HepG2 (cell line): ENCODE measurements at regions not wholly inside any gene's neighbourhood (a gene's known extent, or its start where the extent isn't known, plus 50 kb on each side); places are given as distances from the start of the nearest gene placed in this dataset.

ENCODE experiments used
- AFF4 ChIP-seq: sonication (generic); formaldehyde crosslinking; IDR thresholded peaks from 2 replicates; pipeline ENCODE4 v1.4.0; 2020; ENCODE audit warnings: missing genetic modification reagents
- ATF7 ChIP-seq, 2 experiments: fragments of 450-650 bp in 1 of 2; sonication (generic) in 1 of 2; formaldehyde crosslinking in 1 of 2; IDR thresholded peaks; 2 replicates each; pipeline versions ENCODE4 v1.4.0 to v1.6.1; 2016 to 2020; ENCODE audit warnings: antibody characterized with exemption in 1 of 2, mild to moderate bottlenecking in 1 of 2, missing genetic modification reagents in 1 of 2
- CHCHD3 ChIP-seq: sonication (generic); formaldehyde crosslinking; IDR thresholded peaks from 2 replicates; pipeline ENCODE4 v1.8.0; 2022; ENCODE audit warnings: mild to moderate bottlenecking, missing genetic modification reagents, moderate library complexity
- EP300 ChIP-seq, 3 experiments: sonication (generic) in 1 of 3; formaldehyde crosslinking in 1 of 3; IDR thresholded peaks; 2 replicates each; pipeline versions ENCODE4 v1.5.1 to v1.6.1; 2011 to 2020; ENCODE audit warnings: low read depth in 2 of 3, low read length in 2 of 3, borderline replicate concordance in 1 of 3, improper control_type of control experiment in 1 of 3, mild to moderate bottlenecking in 1 of 3, missing genetic modification reagents in 1 of 3, moderate library complexity in 1 of 3
- EZH2 ChIP-seq: conservative IDR thresholded peaks from 2 replicates; pipeline ENCODE4 v1.6.1; 2012; ENCODE audit warnings: mild to moderate bottlenecking, low read depth, low read length, moderate library complexity
- RXRA ChIP-seq: sonication (generic); formaldehyde crosslinking; IDR thresholded peaks from 2 replicates; pipeline ENCODE4 v1.5.1; 2020; ENCODE audit warnings: missing genetic modification reagents
- TAF1 ChIP-seq: sonication (generic); formaldehyde crosslinking; IDR thresholded peaks from 2 replicates; pipeline ENCODE4 v1.4.0; 2020; ENCODE audit warnings: missing genetic modification reagents
- TARDBP ChIP-seq: sonication (generic); formaldehyde crosslinking; IDR thresholded peaks from 2 replicates; pipeline ENCODE4 v1.8.0; 2022; ENCODE audit warnings: mild to moderate bottlenecking, missing genetic modification reagents
- ZNF24 ChIP-seq: fragments of 450-650 bp; IDR thresholded peaks from 2 replicates; pipeline ENCODE4 v1.6.1; 2017; ENCODE audit warnings: antibody characterized with exemption, mild to moderate bottlenecking
- TF ChIP-seq, protein P1 (sequence below): sonication (generic); formaldehyde crosslinking; IDR thresholded peaks from 2 replicates; pipeline ENCODE4 v1.5.0; 2020; ENCODE audit warnings: mild to moderate bottlenecking, missing genetic modification reagents, moderate library complexity
- TF ChIP-seq, protein P2 (sequence below), 2 experiments: IDR thresholded peaks; 2 replicates each; pipeline ENCODE4 v1.6.1; 2011 to 2012; ENCODE audit warnings: low read length in 2 of 2, borderline replicate concordance in 1 of 2, low read depth in 1 of 2, mild to moderate bottlenecking in 1 of 2, moderate library complexity in 1 of 2
- TF ChIP-seq, protein P3 (sequence below): sonication (generic); formaldehyde crosslinking; IDR thresholded peaks from 2 replicates; pipeline ENCODE4 v1.4.0; 2020; ENCODE audit warnings: mild to moderate bottlenecking, missing genetic modification reagents, borderline replicate concordance
- TF ChIP-seq, protein P4 (sequence below): IDR thresholded peaks from 2 replicates; pipeline ENCODE4 v1.6.1; 2012; ENCODE audit warnings: low read depth, low read length, improper control_type of control experiment

DNA sequence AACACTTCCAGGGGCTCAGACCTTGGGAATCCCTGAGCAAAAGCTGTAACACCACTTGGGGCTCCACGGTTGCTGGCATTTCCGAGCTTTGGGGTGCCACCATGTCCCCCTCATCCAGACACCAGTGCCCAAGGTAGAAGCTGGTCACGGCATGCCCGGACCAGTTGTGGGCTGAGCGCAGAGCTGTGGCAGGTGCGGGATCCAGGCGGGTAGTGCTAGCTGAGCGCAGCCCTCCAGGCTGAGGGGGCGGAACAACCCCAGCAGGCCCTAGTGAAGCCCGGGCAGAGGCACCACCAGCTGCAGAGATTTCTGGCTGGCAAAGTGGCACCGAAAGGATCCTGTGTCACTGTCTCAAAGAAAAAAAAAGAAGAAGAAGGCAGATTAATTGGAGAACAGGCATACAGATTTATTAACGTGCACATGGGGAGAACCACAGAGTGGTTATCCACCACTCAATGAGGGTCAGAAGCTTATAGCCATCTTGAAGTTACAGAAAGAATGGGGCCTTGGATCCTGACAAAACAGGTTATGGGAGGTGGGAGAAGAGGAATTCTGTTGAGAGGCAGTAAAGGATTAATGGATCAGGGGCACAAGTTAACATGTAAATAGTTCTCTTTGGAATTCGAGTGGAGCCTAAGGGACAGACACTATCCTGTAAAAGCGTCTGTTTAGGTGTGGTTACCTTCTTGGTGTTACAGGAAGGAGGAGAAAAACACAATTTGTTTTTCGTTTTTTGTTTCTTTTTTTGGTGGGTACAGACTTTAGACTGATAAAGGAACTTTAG lies 107.5 kb downstream of the CD24 start:
- TF ChIP-seq, protein P1, sequence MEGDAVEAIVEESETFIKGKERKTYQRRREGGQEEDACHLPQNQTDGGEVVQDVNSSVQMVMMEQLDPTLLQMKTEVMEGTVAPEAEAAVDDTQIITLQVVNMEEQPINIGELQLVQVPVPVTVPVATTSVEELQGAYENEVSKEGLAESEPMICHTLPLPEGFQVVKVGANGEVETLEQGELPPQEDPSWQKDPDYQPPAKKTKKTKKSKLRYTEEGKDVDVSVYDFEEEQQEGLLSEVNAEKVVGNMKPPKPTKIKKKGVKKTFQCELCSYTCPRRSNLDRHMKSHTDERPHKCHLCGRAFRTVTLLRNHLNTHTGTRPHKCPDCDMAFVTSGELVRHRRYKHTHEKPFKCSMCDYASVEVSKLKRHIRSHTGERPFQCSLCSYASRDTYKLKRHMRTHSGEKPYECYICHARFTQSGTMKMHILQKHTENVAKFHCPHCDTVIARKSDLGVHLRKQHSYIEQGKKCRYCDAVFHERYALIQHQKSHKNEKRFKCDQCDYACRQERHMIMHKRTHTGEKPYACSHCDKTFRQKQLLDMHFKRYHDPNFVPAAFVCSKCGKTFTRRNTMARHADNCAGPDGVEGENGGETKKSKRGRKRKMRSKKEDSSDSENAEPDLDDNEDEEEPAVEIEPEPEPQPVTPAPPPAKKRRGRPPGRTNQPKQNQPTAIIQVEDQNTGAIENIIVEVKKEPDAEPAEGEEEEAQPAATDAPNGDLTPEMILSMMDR (CRISPR knock-in tag) = no peak
- no peak for TF ChIP-seq CHCHD3
- no peak for TF ChIP-seq AFF4 (CRISPR knock-in tag)
- TF ChIP-seq, protein P2, sequence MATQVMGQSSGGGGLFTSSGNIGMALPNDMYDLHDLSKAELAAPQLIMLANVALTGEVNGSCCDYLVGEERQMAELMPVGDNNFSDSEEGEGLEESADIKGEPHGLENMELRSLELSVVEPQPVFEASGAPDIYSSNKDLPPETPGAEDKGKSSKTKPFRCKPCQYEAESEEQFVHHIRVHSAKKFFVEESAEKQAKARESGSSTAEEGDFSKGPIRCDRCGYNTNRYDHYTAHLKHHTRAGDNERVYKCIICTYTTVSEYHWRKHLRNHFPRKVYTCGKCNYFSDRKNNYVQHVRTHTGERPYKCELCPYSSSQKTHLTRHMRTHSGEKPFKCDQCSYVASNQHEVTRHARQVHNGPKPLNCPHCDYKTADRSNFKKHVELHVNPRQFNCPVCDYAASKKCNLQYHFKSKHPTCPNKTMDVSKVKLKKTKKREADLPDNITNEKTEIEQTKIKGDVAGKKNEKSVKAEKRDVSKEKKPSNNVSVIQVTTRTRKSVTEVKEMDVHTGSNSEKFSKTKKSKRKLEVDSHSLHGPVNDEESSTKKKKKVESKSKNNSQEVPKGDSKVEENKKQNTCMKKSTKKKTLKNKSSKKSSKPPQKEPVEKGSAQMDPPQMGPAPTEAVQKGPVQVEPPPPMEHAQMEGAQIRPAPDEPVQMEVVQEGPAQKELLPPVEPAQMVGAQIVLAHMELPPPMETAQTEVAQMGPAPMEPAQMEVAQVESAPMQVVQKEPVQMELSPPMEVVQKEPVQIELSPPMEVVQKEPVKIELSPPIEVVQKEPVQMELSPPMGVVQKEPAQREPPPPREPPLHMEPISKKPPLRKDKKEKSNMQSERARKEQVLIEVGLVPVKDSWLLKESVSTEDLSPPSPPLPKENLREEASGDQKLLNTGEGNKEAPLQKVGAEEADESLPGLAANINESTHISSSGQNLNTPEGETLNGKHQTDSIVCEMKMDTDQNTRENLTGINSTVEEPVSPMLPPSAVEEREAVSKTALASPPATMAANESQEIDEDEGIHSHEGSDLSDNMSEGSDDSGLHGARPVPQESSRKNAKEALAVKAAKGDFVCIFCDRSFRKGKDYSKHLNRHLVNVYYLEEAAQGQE (IDR thresholded peaks at IDR 0.05; ENCODE audit: borderline replicate concordance in 1 of 2, low read depth in 1 of 2, low read length in 2 of 2) = no peak
- TF ChIP-seq, protein P3, sequence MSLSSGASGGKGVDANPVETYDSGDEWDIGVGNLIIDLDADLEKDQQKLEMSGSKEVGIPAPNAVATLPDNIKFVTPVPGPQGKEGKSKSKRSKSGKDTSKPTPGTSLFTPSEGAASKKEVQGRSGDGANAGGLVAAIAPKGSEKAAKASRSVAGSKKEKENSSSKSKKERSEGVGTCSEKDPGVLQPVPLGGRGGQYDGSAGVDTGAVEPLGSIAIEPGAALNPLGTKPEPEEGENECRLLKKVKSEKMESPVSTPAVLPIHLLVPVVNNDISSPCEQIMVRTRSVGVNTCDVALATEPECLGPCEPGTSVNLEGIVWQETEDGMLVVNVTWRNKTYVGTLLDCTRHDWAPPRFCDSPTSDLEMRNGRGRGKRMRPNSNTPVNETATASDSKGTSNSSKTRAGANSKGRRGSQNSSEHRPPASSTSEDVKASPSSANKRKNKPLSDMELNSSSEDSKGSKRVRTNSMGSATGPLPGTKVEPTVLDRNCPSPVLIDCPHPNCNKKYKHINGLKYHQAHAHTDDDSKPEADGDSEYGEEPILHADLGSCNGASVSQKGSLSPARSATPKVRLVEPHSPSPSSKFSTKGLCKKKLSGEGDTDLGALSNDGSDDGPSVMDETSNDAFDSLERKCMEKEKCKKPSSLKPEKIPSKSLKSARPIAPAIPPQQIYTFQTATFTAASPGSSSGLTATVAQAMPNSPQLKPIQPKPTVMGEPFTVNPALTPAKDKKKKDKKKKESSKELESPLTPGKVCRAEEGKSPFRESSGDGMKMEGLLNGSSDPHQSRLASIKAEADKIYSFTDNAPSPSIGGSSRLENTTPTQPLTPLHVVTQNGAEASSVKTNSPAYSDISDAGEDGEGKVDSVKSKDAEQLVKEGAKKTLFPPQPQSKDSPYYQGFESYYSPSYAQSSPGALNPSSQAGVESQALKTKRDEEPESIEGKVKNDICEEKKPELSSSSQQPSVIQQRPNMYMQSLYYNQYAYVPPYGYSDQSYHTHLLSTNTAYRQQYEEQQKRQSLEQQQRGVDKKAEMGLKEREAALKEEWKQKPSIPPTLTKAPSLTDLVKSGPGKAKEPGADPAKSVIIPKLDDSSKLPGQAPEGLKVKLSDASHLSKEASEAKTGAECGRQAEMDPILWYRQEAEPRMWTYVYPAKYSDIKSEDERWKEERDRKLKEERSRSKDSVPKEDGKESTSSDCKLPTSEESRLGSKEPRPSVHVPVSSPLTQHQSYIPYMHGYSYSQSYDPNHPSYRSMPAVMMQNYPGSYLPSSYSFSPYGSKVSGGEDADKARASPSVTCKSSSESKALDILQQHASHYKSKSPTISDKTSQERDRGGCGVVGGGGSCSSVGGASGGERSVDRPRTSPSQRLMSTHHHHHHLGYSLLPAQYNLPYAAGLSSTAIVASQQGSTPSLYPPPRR (CRISPR knock-in tag) = no peak
- no peak for TF ChIP-seq ZNF24
- TF ChIP-seq EZH2 = no peak
- no peak for TF ChIP-seq ATF7 (IDR thresholded peaks at IDR 0.05)
- TF ChIP-seq ATF7 (CRISPR knock-in tag; IDR thresholded peaks at IDR 0.05) = no peak
- no peak for TF ChIP-seq TAF1
- TF ChIP-seq RXRA (CRISPR knock-in tag) = no peak
- no peak for TF ChIP-seq EP300 (IDR thresholded peaks at IDR 0.05; ENCODE audit: low read depth in 2 of 2, low read length in 2 of 2)
- no peak for TF ChIP-seq EP300 (CRISPR knock-in tag; IDR thresholded peaks at IDR 0.05; ENCODE audit: borderline replicate concordance)
- TF ChIP-seq, protein P4, sequence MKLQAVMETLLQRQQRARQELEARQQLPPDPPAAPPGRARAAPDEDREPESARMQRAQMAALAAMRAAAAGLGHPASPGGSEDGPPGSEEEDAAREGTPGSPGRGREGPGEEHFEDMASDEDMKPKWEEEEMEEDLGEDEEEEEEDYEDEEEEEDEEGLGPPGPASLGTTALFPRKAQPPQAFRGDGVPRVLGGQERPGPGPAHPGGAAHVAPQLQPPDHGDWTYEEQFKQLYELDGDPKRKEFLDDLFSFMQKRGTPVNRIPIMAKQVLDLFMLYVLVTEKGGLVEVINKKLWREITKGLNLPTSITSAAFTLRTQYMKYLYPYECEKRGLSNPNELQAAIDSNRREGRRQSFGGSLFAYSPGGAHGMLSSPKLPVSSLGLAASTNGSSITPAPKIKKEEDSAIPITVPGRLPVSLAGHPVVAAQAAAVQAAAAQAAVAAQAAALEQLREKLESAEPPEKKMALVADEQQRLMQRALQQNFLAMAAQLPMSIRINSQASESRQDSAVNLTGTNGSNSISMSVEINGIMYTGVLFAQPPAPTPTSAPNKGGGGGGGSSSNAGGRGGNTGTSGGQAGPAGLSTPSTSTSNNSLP = no peak
- TF ChIP-seq TARDBP (CRISPR knock-in tag) = no peak
